Ectodermal cell (in vitro differentiated cells): ENCODE measurements at regions not wholly inside any gene's neighbourhood (a gene's known extent, or its start where the extent isn't known, plus 50 kb on each side); places are given as distances from the start of the nearest gene placed in this dataset.

Source experiments
- H3K27ac ChIP-seq: 2 replicates; pipeline ENCODE4 v1.7.0; 2013; ENCODE audit warnings: mild to moderate bottlenecking, low read depth, low read length; ENCODE audit not compliant: insufficient read depth, poor library complexity, severe bottlenecking
- H3K27me3 ChIP-seq: 2 replicates; pipeline ENCODE4 v1.7.0; 2013; ENCODE audit warnings: mild to moderate bottlenecking, low read length; ENCODE audit not compliant: insufficient read depth, control insufficient read depth, poor library complexity, severe bottlenecking
- H3K36me3 ChIP-seq: one replicate; pipeline ENCODE4 v1.7.0; 2013; ENCODE audit warnings: low read length; ENCODE audit not compliant: control insufficient read depth, insufficient read depth
- H3K4me1 ChIP-seq: one replicate; pipeline ENCODE4 v1.7.0; 2013; ENCODE audit warnings: low read length; ENCODE audit not compliant: control insufficient read depth, insufficient read depth
- H3K4me3 ChIP-seq: 2 replicates; pipeline ENCODE4 v1.7.0; 2013; ENCODE audit warnings: low read depth, low read length, control low read depth; ENCODE audit not compliant: insufficient read depth
- H3K9me3 ChIP-seq: 2 replicates; pipeline ENCODE4 v1.7.0; 2013; ENCODE audit warnings: mild to moderate bottlenecking, low read length, moderate library complexity; ENCODE audit not compliant: control insufficient read depth
- WGBS, 2 experiments: methylation state at CpG; one replicate each; pipeline ENCODE4 v1.1.7; 2013; ENCODE audit warnings: missing lambda C conversion rate in 2 of 2; 5-methylcytosine and 5-hydroxymethylcytosine counted together

DNA sequence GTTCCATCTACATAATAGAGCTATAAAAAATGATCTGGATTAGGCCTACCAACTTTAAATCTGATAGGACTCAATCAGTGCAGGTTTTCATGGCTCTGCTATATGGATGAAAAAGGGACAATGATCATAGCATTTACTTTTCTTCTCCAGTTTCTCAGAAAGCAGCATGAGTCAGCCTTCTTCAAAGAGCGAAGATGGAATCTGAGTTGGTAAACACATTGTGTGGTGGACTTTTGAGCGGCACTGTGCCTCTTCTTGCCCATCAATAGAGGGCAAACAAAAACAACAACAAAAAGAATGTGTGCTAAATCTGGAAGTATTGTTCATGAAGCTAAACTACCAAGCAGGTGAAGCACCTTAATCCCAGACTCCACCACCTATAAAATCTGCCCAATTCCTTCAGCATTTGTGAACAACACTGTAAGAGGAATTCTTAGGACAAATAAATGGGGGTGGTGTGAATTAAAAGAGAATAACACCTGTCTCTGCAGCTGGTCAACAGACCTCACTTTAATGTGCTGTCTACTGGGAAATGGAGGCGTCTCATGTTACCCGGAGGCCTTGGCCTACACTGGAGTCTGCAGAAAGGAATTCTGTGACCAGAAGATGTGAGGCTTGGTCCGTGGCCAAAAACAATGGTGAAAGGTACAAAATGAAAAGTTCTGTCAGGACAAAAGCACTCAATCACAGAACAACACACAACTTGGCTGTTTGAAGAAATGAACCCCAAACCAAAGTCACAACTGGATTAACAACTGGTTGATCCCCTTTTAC, 609.0 kb downstream of the IRS1 start:
- Histone ChIP-seq H3K36me3 (no peaks in the 10 kb centered on the region), H3K4me1 (peaks cover 3% of the 10 kb centered on the region), H3K27me3 (no peaks in the 10 kb centered on the region), H3K9me3 (no peaks in the 10 kb centered on the region), H3K27ac (no peak overlapping the region), H3K4me3 (no peak overlapping the region)
- 93% methylated on average over 5 of the region's 5 CpGs for WGBS, 2 experiments

DNA sequence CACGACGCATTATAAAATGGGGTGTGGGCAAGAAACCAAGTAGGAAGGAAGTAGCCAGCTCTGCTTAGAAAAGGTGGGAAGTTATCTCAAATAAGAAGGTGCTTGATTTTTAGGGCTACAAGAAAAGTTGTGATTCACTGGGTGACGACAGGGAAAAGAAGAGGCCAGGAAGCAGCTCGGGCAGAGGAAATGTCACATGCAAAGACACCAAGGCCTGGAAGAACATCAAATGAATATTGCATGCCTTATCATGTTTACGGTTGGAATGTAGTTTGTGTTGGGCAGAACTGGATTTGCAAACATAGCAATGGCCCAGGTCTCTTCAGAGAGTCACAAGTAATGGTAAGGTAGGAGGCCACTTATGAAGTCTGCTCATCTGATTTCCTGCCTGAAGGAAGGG, 610.6 kb downstream of the IRS1 start:
- peaks cover 12% of the 10 kb centered on the region for H3K4me1 ChIP-seq
- no peaks in the 10 kb centered on the region for H3K36me3 ChIP-seq
- no peaks in the 10 kb centered on the region for H3K27me3 ChIP-seq
- no peak overlapping the region for H3K27ac ChIP-seq
- WGBS, 2 experiments, result 90 to 97% methylated on average over 5 of the region's 5 CpGs
- no peak overlapping the region for H3K4me3 ChIP-seq
- no peaks in the 10 kb centered on the region for H3K9me3 ChIP-seq

DNA sequence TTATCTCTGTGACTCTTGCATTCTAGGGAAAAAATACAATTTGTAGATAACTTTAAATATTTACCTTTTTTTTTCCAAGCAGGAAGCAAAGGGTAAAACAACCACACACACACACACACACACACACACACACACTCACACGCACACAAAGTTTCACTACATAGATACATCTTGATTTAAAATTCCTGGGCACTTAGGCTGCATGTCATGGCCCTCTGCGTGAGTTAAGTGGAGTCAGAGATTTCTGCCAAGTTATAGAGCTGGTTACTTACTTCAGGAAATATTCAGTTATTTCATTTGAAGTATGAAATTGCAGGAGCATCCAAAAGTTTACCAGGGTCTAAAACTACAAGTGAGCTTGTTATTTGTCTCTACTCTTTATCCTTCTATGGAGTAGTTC, 612.0 kb downstream of the IRS1 start:
- H3K27me3 ChIP-seq, result no peaks in the 10 kb centered on the region
- no peaks in the 10 kb centered on the region for H3K9me3 ChIP-seq
- no peak overlapping the region for H3K4me3 ChIP-seq
- H3K36me3 ChIP-seq, result no peaks in the 10 kb centered on the region
- 79 to 90% methylated on average over 2 of the region's 2 CpGs for WGBS, 2 experiments
- H3K4me1 ChIP-seq, result peaks cover 12% of the 10 kb centered on the region
- no peak overlapping the region for H3K27ac ChIP-seq

DNA sequence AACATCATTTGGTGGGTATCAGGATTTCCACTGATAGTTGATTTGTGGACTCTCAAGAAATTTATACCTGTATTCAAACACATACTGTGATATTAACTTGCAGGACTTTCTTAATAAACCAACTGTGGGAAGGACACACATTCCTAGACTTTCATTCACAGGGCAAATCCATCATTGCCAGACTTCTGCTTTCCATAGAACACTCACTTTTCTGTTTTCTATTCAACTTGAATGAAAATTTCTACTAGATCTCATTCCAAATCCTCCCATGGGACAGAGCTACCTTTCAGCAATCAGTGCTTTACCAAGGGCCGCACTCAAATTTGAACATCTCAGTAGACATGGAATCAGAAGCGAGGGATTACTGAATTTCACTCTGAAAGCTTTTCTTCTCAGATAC, 612.5 kb downstream of the IRS1 start:
- H3K27ac ChIP-seq, result no peak overlapping the region
- H3K27me3 ChIP-seq, result no peaks in the 10 kb centered on the region
- 96 to 97% methylated on average over 2 of the region's 2 CpGs for WGBS, 2 experiments
- peaks cover 12% of the 10 kb centered on the region for H3K4me1 ChIP-seq
- no peaks in the 10 kb centered on the region for H3K9me3 ChIP-seq
- no peak overlapping the region for H3K4me3 ChIP-seq
- no peaks in the 10 kb centered on the region for H3K36me3 ChIP-seq

DNA sequence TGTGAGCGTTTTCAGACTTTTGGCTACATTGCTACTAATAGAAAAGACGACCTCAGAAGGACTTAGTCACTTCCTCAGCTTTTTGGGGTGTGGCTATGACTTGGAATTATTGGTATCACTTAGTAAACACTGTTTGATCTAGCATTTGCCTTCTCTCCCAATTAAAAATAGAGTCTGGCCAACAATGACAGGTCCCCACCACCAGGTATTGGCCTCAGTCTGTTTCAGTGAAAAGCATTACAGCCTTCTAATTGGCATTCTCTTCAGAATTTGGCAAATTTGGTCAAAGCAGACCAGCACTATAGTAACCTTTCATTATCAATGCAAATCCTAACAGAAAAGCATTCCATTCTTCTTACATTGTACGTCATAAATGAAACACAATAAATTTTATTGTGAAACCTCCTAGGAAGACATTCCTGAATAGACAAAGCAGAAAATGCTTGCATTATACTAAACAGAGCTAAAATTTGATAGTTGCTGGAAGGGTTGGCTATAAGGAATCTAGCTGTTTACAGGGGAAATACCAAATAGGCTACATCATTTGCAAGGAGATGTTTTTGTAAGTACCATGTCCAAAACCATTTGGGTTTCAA, 613.9 kb downstream of the IRS1 start:
- no peaks in the 10 kb centered on the region for H3K9me3 ChIP-seq
- 61 to 85% methylated on average over 3 of the region's 3 CpGs for WGBS, 2 experiments
- H3K4me3 ChIP-seq, result no peak overlapping the region
- H3K27me3 ChIP-seq, result no peaks in the 10 kb centered on the region
- no peaks in the 10 kb centered on the region for H3K36me3 ChIP-seq
- peaks cover 12% of the 10 kb centered on the region for H3K4me1 ChIP-seq
- no peak overlapping the region for H3K27ac ChIP-seq

DNA sequence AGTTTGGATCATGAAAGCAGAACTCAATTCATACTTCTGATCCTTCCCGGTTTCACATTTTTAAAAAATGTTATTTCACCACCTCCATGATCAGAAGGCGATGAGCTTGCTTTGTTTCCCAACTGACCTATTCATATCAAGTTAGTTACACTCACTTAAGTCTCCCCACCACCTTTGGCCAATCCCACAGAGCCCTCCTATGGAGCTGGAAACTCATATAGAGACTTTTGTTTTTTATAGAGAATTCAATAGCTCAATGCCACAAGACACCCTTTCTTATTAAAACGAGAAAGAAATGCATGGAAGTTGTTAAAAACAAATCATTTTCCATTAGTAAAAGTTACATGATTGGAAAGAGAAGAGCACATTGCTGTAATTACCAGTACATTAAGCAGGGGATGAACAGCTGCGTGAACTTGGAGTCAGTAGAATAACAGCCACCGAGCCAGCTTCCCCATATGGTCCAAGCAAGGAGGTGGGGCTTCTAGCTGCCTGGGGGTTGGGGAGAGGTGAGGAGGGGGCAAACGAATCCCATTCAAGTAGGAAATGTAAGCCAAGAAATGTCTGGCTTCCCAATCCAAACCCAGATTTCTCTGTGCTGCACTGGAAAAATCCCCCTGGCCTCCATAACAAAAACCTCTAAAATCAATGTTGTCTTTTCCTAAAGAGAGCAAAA, 614.5 kb downstream of the IRS1 start:
- WGBS, 2 experiments, result 76 to 78% methylated on average over 5 to 6 of the region's 6 CpGs
- peak overlapping the region; percentile 19 for H3K27ac ChIP-seq

DNA sequence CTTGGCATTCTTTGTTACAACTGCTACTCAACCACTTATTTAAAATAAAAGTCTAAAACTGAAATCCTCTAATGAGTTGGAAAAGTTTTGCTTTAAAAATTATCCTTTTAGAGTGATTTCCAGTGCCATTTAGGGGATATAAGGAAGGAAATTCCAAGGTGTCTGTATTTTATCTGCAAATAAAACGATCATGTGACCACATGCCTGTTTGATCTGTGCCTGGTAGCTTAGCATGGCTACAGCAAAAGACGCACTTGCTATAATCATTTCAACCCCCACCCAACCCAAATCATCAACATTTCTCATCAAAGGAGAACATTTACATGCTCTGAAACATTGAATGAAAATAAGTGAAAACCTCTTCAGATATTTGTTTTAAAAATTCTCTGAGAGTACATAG, 615.1 kb downstream of the IRS1 start:
- H3K4me3 ChIP-seq, result no peak overlapping the region
- no peaks in the 10 kb centered on the region for H3K9me3 ChIP-seq
- H3K4me1 ChIP-seq, result peaks cover 12% of the 10 kb centered on the region
- no peaks in the 10 kb centered on the region for H3K27me3 ChIP-seq
- WGBS, 2 experiments, result 92 to 96% methylated on average over 2 of the region's 2 CpGs
- H3K27ac ChIP-seq, result no peak overlapping the region
- no peaks in the 10 kb centered on the region for H3K36me3 ChIP-seq

More for the DNA sequence above, 614.5 kb downstream of the IRS1 start:
- Histone ChIP-seq H3K4me1 (peaks cover 12% of the 10 kb centered on the region), H3K36me3 (no peaks in the 10 kb centered on the region), H3K9me3 (no peaks in the 10 kb centered on the region), H3K4me3 (no peak overlapping the region), H3K27me3 (no peaks in the 10 kb centered on the region)

DNA sequence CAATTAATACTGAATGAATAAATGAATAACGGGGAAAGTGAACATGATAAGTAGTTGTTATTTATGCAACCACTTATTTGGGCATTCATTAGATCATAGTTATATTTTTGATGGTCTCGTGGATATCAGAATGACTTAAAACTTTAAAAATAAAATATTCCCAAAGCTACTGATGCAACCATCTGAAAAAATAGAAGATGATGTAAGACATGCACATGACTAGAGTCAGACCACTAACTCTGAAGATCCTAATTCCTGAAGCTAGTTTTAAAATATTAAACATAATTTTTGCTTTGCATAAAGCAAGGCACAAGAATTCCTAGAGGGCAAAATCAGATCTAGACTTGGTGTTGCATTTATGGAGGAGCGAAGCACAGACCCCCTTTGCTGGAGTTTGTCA, 616.1 kb downstream of the IRS1 start:
- no peak overlapping the region for H3K27ac ChIP-seq
- 93 to 98% methylated on average over 2 to 3 of the region's 3 CpGs for WGBS, 2 experiments

DNA sequence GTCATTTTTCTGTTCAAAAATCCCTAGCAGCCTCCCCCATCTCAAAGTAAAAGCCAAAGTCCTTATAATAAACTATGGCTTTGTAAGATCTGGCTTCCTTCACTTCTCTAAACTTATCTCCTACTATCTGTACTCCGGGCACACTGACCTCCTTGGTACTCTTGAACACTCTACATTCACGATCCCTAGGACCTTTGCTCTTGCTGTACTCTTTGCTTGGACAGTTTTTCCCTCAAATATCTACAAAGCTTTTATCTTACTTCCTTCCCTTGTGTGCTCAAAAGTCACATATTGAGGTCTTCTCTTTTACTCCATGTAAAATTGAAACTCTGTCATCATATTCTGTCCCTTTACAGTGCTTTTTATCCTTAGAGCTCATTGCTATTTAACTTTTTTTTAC, 616.6 kb downstream of the IRS1 start:
- Histone ChIP-seq H3K36me3 (no peaks in the 10 kb centered on the region), H3K9me3 (no peaks in the 10 kb centered on the region), H3K4me1 (peaks cover 12% of the 10 kb centered on the region), H3K27me3 (no peaks in the 10 kb centered on the region), H3K27ac (no peak overlapping the region), H3K4me3 (no peak overlapping the region)
- 90 to 95% methylated on average over 2 of the region's 2 CpGs for whole genome bisulfite sequencing, 2 experiments

More for the DNA sequence above, 616.1 kb downstream of the IRS1 start:
- no peak overlapping the region for H3K4me3 ChIP-seq
- H3K4me1 ChIP-seq, result peaks cover 12% of the 10 kb centered on the region
- H3K9me3 ChIP-seq, result no peaks in the 10 kb centered on the region
- H3K36me3 ChIP-seq, result no peaks in the 10 kb centered on the region
- no peaks in the 10 kb centered on the region for H3K27me3 ChIP-seq

DNA sequence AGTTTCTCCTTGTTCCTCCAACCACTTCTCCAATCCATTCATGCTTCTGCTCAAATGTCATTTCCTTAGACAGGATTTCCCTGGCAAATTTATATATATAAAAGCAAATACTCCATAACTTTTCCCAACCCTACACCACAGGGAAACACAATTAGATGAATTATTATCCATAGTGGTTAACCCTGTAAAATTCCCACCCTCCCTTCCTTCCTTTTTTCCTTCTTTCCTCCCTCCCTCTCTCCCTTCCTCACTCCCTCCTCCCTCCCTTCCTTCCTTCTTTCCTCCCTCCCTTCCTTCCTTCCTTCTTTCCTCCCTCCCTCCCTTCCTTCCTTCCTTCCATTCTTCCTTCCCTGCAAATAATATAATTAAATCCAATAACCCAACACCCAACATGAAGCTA, 617.7 kb downstream of the IRS1 start:
- H3K9me3 ChIP-seq, result no peaks in the 10 kb centered on the region
- peaks cover 12% of the 10 kb centered on the region for H3K4me1 ChIP-seq
- no peak overlapping the region for H3K4me3 ChIP-seq
- H3K27ac ChIP-seq, result no peak overlapping the region
- no peaks in the 10 kb centered on the region for H3K36me3 ChIP-seq
- no peaks in the 10 kb centered on the region for H3K27me3 ChIP-seq
